WI38 (cell line): ENCODE measurements at regions not wholly inside any gene's neighbourhood (a gene's known extent, or its start where the extent isn't known, plus 50 kb on each side); places are given as distances from the start of the nearest gene placed in this dataset.

Experiments used
- H3K4me3 ChIP-seq: 2 replicates; pipeline ENCODE4 v1.5.1; 2011; ENCODE audit warnings: low read depth, mild to moderate bottlenecking, control low read depth, low read length
- TF ChIP-seq, protein P1 (sequence below): IDR thresholded peaks from 2 replicates; pipeline ENCODE4 v1.5.1; 2012; ENCODE audit warnings: low read depth, mild to moderate bottlenecking, control low read depth, low read length

DNA sequence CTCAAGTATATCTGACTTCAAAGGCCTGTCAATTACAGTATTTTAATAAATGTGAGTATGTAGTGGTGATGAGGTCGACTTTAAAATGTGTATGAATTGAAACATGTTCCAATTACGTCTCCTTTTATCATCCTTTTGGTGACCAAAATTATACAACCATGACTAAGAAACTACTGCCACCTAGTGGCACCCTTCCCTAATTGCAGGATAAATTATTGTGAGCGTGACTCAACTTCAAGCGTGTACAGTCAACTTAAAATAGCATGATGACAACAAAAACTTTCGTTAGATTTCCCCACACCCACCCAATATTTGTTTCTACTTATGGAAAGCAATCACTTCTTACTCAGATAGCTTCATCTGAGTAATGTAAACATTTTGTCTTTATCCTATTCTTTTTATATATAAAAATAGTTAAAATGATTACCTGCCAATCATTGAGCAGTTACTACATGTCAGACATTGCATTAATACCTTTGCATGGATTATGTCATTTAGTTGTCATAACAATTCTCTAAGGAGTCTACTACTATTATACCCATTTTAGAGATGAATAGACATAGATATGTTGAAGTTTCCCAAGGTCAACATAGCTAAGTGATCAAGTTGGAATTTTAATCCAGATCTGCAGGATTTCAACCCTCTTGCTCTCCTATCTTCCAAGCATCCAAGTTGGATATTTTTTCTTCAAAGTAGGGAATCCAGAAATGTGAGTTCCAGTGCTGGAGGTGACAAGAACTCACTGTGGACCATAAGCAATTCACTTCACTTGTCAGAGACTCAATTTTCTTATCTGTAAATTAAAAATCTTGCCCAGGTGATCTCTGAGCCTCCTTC, 106.0 kb downstream of the MEX3B start:
- H3K4me3 ChIP-seq: no peak overlapping the region
- TF ChIP-seq, protein P1, sequence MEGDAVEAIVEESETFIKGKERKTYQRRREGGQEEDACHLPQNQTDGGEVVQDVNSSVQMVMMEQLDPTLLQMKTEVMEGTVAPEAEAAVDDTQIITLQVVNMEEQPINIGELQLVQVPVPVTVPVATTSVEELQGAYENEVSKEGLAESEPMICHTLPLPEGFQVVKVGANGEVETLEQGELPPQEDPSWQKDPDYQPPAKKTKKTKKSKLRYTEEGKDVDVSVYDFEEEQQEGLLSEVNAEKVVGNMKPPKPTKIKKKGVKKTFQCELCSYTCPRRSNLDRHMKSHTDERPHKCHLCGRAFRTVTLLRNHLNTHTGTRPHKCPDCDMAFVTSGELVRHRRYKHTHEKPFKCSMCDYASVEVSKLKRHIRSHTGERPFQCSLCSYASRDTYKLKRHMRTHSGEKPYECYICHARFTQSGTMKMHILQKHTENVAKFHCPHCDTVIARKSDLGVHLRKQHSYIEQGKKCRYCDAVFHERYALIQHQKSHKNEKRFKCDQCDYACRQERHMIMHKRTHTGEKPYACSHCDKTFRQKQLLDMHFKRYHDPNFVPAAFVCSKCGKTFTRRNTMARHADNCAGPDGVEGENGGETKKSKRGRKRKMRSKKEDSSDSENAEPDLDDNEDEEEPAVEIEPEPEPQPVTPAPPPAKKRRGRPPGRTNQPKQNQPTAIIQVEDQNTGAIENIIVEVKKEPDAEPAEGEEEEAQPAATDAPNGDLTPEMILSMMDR: peak; percentile 37; the same call in 1 of the 2 replicates

DNA sequence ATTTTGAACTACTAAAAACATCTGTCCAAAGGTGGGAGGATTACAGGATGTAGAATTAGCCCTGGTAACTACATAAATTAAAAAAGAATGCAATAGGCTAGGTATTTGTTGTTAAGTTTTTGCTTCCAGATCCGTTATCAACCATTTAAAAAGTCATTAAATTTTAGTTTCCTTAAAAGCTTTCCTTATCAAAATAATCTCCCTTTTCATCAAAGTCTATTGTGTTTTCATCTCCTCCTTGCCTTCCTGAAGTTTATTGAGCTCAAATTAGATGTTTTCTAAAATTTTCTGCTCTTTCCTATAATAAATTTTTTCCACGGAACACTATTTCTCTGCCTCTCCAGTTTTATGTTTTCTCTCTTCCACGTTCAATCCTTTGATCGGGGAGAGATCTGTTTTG, 108.6 kb downstream of the MEX3B start:
- H3K4me3 ChIP-seq: no peak overlapping the region

DNA sequence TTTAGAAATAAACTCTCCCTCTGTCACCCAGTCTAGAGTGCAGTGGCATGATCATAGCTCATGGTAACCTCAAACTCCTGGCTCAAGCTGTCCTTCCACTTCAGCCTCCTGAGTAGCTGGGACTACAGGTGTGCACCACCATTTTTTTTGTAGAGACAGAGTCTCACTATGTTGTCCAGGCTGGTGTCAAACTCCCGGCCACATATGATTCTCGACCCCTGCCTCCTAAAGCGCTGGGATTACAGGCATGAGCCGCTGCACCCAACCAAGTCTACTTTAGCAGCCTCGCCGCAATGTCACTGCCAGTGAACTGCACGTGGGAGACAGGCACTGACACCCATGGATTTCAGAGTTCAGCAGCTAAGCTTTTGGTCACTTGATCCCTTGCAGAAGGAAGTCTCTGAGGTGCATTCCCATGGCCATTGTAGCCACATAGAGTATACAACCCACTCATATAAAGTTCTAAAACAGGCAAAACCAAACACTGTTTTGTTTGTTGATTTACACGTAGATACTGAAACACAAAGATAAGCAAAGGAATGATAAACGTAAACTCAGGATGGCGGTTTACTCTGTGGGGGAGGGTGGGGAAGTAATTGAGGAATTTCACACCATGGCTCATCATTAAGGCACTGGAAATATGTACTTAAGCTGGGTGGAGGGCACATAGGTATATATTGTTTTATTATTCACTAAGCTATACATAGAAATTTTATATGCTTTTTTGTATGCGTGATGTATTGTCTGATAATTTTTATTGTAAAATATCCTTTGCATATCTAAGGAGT, 115.0 kb downstream of the MEX3B start:
- TF ChIP-seq, protein P1: no peak
- H3K4me3 ChIP-seq: no peak overlapping the region

More for the DNA sequence above, 108.6 kb downstream of the MEX3B start:
- TF ChIP-seq, protein P1: no peak

DNA sequence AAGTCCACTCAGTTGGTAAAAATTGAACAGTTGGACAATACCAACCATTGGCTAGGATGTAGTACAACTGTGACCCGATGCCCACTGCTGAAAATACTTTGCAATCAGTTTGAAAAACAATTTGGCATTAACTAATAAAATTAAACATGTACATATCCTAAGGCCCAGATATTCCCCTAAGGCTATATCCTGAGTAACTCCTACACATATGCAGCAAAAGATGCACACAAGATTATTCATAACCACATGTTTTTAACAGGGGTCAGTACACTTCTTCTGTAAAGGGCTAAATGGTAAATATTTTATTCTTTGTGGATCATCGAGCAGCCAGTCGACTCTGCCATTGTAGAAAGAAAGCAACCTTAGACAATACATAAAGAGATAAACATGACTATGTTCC, 116.3 kb downstream of the MEX3B start:
- TF ChIP-seq, protein P1: no peak
- no peak overlapping the region for H3K4me3 ChIP-seq

DNA sequence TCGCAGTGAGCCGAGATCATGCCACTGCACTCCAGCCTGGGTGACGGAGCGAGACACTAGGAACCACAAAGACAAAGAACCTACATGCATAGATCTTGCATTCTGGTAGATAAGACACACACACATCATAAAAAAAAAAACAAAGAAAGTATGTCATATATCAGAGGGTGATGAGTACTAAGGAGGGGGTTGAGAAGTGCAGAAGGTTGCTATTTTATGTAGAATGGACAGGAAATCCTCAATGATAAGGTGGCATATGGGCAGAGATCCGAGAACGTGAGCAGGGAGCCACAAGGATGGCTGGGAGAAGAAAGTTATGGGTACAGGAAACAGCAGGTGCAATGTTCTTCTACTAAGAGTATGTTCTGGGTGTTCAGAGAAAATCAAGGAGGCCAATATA, 118.8 kb downstream of the MEX3B start:
- no peak overlapping the region for H3K4me3 ChIP-seq
- TF ChIP-seq, protein P1: no peak

DNA sequence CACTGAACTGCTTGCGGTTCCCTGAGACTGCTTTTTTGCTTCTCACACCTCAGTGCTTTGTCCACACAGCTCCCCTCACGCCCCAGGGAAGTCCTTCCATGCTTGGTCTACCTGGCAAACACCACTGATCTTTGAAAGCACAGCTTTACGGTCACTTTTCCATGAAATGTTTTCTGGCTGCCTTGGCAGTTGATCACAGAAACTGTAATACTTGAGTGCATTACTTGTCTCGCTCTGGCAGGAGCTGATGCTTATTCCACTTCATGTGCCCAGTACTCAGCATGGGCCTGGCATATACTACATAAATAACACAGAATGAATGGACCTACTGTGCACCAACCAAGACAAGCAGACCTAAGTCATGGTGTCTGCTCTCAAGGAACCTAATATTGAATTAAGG, 121.1 kb downstream of the MEX3B start:
- H3K4me3 ChIP-seq: no peak overlapping the region
- TF ChIP-seq, protein P1: no peak
